ENCODE measurements at regions not wholly inside any gene's neighbourhood (a gene's known extent, or its start where the extent isn't known, plus 50 kb on each side); places are given as distances from the start of the nearest gene placed in this dataset.

GRCh38 chr5:32984851-32985610, 273.9 kb downstream of the NPR3 start:
- no peak for TF ChIP-seq POLR2A (IDR thresholded peaks at IDR 0.05)
- TF ChIP-seq CTCF (IDR thresholded peaks at IDR 0.05), result no peak
- no peak for TF ChIP-seq POLR2AphosphoS5 (IDR thresholded peaks at IDR 0.05; ENCODE audit: insufficient read depth in 1 of 2, low read depth in 1 of 2)

All from vagina (tissue), 2 donors.